ENCODE measurements at regions not wholly inside any gene's neighbourhood (a gene's known extent, or its start where the extent isn't known, plus 50 kb on each side); places are given as distances from the start of the nearest gene placed in this dataset.

DNA sequence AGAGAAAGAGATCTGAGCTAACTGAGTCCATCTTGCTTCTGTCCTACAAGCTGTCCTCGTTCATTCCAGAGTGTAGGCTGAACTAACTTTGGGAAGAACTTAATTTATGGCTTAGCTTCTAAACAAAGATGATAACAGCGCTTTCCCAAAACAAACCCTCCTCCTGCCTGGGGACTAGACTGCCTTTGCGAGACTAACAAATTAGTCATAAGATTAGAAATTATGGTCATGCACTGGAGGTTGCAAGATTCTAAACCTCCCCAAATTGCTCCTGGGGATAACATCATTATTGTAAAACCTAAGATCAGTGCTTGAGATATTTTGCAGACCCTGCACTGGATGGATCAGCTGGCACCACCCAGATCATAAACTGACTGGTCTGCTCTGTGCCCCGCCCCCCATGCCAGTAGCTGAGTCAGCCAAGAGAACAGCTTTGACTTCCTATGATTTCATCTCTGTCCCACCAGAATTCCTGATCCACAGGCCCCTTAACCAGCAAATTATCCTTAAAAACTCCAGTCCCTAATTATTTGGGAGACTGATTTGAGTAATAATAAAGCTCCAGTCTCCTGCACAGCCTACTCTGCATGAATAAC is 883.3 kb downstream of the TRIML1 start:
- no peak for DNase-seq (ENCODE audit: low read depth in 2 of 2)

DNA sequence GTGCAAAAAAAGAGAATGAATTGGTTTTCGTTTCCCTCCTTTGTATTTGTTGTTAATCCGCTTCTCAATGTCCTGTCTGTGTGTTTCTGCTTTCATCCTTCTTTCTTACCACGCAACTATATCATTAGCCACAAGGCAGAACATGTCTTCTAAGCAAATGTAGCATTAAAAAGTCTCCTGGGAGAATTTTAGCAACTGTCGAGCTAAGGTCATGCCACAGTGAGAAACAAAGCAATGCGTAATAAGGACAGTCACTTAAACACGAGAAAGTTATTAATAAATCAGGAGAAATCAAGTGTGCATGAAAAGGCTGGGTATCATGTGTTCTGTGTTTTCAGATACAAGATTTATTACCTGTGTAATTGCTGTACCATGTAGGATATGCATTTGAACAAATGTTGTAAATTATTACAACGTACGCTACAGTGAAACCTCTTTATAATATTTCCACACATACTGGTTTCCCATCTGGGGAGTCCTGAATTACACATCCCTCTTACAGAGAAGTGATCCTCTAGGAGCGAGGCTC is 890.8 kb downstream of the TRIML1 start:
- DNase-seq (ENCODE audit: low read depth in 2 of 2): no peak

DNA sequence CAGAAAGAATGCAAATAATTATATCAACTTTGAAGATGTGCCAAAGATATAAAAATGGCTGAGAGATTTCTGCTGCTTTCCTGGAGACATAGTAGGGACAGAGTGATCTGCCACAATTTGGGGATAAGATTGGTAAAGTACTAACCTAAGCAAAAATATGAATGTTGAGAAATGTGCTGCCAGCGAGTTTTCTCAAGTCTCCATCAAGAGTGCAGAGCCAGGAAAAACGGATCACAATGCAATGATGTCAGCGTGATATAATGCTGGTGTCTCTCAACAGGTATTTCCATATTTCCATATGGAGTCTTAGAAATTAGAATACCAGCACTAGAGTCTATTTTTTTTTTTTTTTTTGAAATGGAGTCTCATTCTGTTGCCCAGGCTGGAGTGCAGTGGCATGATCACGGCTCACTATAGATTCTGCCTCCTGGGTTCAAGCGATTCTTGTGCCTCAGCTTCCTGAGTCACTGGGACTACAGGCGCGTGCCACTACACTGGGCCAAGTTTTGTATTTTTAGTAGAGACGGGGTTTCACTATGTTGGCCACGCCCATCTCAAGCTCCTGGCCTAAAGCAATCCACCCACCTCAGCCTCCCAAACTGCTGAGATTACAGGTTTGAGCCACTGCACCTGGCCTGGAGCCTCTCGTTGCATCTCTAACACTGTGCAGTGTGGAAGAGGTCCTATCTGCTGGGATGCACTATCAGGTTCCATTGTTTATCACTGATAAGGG is 893.5 kb downstream of the TRIML1 start:
- no peak for DNase-seq (ENCODE audit: low read depth in 2 of 2)

DNA sequence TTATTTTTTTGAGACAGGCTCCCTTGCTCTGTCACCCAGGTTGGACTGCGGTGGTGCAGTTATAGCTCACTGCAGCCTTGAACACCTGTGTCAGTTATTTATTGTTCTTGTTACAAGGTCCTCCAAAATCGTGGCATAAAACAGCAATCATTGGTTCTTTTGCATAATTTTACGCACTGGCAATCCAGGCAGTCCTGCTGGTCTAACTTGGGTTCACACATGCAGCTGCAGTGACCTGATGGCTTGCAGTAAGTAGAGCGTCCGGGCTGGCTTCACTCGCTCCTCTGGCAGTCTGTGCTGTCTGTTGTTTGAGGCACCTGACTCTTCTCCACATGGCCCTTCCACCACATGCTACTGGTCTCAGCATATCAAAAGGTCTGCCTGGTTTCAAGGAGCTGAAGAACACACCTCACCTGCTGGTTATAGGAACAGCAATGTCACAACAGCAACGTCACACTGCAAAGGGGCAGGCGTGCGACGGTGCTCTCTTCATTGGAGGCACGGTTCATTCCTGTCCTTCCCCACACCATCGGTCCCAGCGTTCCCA is 894.6 kb downstream of the TRIML1 start:
- no peak for DNase-seq (ENCODE audit: low read depth in 2 of 2)

DNA sequence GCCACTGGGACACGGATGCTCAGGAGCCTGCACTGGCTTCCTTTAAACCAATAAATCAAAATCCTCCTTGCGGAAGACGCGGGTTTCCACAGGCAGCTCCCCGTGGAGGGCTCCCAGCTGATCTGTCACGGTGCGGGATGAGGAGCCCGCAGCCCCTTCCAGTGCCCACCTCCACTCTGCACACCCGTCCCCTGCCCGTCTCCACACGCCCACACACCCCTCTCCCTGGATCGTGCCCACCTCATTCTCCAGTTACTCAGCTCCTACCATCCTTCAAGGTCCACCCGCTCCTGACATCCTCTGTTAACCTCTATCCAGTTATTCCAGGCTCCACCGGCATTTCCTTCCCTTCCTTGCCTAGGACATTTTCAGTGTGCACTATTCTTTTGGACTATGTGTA is 895.9 kb downstream of the TRIML1 start:
- no peak for DNase-seq (ENCODE audit: low read depth in 2 of 2)

DNA sequence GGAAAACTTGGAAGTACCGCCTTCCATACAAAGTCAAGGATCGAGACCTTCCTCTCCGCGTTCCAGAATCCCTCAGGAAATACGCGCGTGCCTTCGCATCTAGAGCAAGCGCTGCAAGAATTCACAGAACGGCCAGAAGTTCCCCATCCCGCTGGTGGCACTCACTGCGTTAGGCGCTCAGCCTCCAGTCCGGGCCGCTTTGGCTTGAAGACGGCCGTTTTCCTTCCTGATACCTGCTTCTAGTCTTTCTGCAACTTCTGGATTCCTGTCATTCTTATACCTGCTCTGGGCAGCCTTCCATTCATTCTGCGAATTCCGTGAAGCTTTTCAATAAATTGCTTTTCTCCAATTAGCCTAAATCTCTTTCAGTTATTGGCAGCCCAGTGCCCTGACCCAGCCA is 896.4 kb downstream of the TRIML1 start:
- DNase-seq (ENCODE audit: low read depth in 2 of 2): no peak

DNA sequence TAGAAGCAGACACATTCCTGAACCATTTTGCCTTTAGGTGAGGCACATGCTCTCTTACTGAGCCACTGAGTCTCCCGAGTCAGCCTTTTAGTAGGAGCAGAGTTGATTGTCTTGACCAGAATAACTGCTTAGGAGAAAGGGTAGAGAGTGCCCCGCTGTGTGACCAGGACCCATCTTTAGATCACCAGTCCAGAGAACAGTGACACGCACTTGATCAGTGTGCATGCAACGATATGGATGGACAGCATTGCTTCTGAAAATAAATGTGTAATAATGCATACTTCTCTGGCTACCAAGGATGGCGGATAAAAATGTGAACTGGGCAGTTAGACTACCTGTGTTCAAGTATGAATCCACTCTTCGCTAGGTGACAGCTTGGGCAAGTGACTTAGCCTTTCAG is 897.7 kb downstream of the TRIML1 start:
- DNase-seq (ENCODE audit: low read depth in 2 of 2): no peak

DNA sequence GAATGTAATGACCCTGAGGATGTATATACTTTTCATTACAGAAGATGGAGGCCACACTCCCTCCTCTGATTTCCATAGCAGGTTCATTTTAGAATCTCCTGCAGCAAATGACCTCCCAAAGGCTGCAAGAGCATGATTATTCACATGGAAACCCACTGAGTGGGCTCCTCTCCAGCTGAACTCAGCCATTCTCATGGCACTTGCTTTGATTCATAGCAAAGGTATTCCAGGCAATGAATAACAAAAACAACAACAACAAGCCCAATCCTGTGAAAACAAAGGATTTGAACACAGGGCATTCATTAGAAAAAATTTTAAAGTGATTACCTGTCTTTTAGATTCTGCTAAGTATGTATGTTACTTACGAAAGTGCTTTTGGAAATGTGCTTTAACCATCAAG is 894.0 kb upstream of the FRG1 start:
- no peak for DNase-seq (ENCODE audit: low read depth in 2 of 2)

DNA sequence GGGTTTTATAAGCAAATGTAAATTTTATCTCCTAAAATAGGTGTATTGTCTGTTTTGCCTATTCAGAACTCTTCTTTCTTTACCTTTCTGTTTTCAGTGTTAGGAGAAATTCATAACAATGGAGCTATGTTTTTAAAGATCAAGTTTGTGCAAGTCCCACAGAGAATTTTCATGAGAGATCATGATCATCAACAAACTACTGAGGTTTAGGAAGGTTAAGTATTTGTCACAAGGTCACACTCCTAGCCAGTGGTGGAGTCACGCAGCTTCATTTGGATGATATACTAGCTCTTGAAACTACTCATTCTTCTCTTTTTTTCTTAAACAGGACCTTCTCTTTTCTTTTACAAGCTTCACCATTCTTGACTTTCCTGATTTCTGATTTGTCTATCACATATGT is 892.6 kb upstream of the FRG1 start:
- DNase-seq (ENCODE audit: low read depth in 2 of 2): no peak

DNA sequence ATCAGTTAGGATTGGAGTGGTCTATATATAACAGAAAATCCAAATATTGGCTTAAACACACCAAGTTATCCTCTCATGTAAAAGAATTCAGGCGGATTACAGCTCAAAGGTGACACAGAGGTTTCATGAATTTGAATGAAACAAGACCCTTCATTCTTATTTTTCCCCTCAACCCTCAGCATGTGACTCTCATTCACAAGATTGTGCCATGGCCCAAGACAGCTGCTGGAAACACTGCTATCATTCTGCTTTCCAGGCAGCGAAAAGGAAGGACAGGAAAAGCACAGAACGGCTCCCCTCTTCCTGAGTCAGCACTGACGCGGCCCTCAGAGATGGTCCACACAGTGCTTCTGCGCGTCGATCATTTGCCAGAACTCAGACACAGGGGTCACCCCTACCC is 891.0 kb upstream of the FRG1 start:
- DNase-seq (ENCODE audit: low read depth in 2 of 2): no peak

DNA sequence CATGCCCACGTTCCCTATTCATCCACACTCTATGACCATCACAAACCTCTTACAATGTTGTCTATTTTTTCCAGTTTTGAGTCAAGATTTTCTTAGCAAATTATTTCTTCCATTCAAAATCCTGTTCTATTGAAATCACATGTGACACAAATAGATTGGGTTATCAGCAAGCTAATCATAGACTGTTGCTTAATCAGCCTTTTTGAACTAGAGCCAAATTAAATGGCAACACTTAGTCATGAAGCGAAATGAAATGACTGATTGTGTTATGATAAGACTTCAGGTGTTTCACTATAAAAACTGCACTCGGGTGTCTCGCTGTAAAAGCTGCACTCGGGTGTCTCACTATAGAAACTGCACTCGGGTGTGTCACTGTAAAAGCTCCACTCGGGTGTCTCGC is 890.0 kb upstream of the FRG1 start:
- DNase-seq (ENCODE audit: low read depth in 2 of 2): no peak

DNA sequence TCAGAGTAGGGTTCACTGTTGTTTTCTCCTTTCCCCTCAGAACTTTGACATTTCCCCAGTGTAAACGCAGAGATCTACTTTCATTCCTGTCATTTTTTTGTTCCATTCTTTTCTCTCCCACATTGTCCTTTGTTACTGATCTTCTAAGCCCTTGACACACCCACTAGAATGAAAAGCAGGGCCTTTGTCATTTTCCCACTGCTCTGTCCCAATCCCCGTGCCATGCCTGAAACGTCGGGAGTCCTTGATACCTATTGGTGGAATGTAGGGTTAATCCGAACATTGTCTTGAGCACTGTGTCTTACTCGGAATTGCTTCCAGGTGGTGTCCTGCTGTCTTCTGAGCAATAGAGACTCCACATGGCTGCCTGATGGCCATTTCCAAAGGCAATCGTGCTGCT is 887.1 kb upstream of the FRG1 start:
- no peak for DNase-seq (ENCODE audit: low read depth in 2 of 2)

DNA sequence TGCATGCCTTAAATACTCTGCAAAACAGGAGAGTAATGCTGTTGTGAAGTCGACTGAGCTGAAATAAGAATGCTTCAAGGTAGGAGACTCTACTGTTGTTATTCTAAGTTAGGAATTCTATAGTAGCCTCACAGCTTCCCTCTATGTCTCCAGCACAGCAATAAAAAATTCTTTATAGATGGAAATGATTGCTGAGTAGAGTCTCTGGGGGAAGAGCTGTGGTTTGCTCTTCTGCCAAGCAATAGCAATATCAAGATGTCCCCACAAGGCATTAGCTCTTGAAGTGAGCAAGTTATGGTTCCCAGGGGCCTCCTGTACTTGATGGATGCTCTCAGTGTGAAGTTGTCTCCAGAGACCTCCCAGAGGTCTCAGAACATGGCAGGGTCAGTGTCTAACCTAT is 880.6 kb upstream of the FRG1 start:
- no peak for DNase-seq (ENCODE audit: low read depth in 2 of 2)

DNA sequence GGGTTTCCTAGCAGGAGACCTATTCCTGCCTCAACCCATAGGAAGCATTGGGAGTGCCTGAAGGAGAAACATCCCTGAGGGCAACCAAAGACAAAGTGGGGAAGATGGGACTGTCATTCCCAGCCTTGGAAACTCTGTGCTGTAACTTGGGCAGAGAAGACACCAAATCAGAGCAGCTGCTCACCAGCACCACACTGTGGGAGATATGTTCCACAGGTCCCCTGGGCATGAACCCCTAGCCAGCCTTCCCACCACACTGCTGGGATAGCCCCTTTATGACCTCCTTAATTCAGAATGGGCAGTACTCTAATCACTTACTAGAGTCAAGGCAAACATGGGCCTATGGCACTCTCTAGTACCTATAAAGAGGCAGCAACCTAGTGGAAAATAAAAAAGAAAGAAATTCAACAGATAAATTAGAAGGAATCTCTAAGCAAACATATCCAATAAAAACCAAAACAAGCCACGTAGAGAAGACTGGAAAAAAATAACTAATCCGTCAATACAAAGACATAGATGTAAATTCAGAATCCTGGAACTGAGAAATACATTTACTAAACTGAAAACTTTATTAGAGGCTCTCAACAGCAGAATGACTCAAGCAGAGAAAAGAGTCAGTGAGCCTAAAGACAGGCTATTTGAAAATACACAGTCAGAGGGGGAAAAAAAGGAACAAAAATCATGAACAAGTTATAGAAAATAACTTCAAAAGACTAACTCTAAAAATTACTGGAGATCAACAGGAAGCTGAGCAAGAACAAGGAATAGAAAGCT is 878.4 kb upstream of the FRG1 start:
- no peak for DNase-seq (ENCODE audit: low read depth in 2 of 2)

DNA sequence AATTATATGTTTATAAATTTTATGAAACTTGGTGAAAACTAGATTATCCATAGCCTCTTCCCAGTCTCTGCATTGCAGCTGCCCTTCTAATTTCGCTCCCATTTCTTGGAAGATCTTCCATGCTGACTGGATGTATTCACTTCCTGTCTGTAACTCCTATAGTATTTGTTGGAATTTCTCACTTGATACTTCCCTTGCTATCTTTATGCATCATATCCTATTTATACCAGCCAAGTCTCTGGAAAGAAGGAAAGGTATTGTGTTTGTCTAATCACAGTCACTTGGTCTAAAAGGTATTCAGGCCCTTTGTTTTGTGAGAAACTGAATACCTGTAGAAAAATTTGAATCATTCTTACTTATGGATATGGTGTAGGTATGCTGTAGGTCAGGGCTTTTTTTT is 870.9 kb upstream of the FRG1 start:
- no peak for DNase-seq (ENCODE audit: low read depth in 2 of 2)

DNA sequence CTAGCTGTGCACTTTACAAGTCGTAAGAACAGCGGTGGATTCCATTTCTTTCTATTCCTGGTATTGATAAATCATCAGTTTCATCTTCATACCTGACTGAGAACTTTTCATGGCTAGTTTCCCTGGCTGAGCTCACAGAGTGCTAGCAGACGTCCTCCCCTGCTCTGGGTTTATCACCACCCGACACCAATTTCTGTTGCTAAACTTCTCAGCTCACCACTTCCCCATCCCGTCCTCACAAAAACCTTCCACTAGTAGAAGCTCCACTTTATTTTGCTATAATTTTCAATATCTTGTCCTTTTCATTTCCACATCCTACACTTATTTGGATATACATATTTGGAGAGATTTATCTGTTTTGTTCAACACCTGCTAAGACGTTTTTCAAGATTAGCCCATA is 869.4 kb upstream of the FRG1 start:
- no peak for DNase-seq (ENCODE audit: low read depth in 2 of 2)

DNA sequence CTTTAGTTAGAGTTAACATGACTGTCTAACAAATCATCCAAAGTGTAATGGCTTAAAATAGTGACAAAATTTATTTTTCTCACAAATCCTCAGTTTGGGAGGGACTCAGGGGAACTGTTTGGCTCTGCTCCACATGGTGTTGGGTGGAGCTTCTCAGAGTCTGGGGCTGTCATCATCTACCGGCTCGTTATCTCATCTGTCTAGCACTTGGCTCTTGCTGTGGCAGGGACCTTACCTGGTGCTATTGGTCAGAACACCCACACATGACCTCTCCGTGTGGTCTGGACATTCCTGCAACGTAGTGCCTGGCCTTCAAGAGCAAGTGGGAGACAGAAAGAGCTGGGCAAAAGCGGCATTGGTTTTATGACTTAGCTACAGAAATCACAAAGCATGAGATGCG is 866.9 kb upstream of the FRG1 start:
- no peak for DNase-seq (ENCODE audit: low read depth in 2 of 2)

DNA sequence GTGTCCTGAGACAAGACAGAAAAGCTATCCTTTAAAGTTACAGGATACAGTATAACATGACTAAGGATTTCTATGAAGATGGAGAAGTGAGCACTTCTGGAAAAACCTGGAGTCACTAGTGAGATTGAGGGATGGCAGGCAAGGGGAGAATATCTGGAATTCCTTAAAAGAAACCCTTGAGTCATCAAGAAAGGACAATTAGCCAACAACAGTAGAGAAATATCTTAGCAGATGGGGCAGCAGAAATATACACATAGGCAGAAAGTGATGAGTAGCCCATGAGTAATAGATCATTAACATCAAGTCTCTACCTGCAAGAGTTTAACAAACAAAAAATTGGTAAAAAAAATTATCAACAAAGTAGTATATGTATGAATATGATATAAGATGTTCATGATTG is 858.8 kb upstream of the FRG1 start:
- no peak for DNase-seq (ENCODE audit: low read depth in 2 of 2)

DNA sequence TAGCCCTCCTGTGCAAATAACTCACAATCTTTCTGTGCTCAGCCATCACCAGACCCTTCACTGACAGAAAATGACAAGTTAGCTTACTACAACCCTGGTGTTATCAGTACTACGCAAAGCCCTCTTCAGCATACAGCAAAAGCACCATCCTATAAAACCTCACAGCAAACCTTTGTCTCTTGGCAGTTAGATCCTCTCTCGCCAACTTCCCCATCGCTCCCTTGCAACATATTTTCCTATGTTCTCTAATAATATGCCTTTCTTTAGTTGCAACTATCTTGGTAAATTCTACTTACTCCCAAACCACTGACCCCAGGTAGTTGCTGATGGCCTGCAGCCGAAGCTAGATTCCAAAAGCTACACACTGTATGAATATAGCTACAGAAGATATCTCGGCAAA is 856.9 kb upstream of the FRG1 start:
- no peak for DNase-seq (ENCODE audit: low read depth in 2 of 2)

DNA sequence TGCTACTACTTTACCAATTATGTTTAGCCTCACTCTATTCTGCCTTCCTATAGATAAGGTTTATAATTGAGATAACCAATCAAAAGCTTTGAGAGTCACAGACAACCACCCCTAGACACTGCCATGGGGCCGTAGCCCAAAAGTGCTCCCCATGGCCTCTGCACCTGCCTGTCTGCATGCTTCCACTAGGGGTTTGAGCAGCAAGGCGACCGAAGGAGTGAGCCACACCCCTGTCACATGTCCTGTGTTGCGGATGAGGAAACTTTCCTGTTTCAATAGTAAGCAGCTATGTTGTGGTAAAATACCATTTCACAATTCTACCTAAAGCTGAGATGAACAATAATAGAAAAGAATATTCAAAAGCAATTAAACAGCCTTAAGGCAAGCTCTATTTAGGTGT is 856.0 kb upstream of the FRG1 start:
- no peak for DNase-seq (ENCODE audit: low read depth in 2 of 2)

DNA sequence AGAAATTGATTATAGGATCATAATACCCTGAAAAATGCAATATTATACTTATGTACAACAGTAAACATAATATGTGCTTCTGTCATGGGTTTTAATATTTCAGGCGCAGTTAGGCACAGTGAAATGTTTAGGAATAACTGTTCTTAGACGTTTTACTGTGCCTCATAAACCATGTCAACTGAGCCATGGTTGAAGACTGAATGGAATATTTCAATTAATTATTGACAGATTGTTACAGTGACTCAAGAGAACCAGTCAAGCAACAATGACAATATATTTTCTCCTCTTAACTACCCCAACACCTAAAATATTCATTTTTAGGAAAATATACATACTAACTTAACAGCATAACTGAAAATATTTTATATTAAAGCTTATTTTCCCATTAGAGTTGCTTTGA is 852.7 kb upstream of the FRG1 start:
- DNase-seq (ENCODE audit: low read depth in 2 of 2): no peak

DNA sequence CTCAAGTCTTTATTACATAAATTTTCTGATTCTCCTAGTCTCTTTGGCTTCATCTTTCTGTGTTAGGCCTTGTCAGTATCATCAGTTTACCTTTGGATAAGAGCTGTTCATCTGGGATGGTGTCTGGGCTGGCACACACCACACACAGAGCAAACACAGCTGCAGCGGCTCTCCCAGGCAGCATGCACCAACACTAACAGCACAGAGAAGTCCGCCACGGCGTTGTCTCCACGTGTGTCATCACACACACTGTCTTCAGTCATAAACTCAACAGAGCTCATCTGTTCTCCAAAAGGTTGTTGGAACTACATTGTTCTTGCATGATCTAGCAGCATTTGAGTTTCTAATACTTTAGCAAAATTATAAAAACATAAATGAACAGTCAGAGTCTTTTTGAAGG is 851.9 kb upstream of the FRG1 start:
- no peak for DNase-seq (ENCODE audit: low read depth in 2 of 2)

All from stimulated activated CD4-positive, alpha-beta T cell treated with anti-CD3 and anti-CD28 coated beads, Interleukin-1b, Interleukin-23, amount 100 ng/mL, for 4 hours (primary cell).